AG09319 (cell line): ENCODE measurements at regions not wholly inside any gene's neighbourhood (a gene's known extent, or its start where the extent isn't known, plus 50 kb on each side); places are given as distances from the start of the nearest gene placed in this dataset.
A peak's percentile ranks its signal among the peaks of the same experiment; 100 is the strongest.
"Not testable (repeated sequence)": the region's sequence is repeated elsewhere in the genome, so short reads cannot be mapped to it uniquely, and the experiment has no call there.

Experiments used
- DNase-seq: peaks from one replicate; pipeline ENCODE4 v3.0.0-alpha.2; 2010; ENCODE audit warnings: low read depth; ENCODE audit errors: extremely low read depth
- TF ChIP-seq, protein P1 (sequence below): IDR thresholded peaks from 2 replicates; pipeline ENCODE4 v1.5.1; 2011; ENCODE audit warnings: low read depth, mild to moderate bottlenecking, inconsistent platforms, low read length, moderate library complexity

DNA sequence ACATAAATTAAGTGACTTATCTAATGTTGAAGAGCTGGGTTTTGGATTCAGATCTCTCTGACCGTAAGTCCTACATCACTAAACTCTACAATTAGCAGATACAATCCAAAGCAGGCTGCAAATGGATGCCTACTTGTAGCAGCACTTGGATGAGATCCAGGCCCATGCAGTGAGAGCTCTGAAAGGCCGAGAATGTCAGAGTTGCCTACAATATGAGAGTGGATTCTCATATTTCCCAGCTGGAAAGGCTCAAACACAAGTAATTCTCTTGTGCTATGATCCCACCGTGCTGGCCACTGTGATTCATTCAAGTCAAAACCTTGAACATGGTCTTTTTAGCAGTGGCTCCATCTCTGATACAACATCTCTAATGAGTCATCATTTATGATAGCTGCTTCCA, 125.4 kb upstream of the CHRDL1 start:
- TF ChIP-seq, protein P1, sequence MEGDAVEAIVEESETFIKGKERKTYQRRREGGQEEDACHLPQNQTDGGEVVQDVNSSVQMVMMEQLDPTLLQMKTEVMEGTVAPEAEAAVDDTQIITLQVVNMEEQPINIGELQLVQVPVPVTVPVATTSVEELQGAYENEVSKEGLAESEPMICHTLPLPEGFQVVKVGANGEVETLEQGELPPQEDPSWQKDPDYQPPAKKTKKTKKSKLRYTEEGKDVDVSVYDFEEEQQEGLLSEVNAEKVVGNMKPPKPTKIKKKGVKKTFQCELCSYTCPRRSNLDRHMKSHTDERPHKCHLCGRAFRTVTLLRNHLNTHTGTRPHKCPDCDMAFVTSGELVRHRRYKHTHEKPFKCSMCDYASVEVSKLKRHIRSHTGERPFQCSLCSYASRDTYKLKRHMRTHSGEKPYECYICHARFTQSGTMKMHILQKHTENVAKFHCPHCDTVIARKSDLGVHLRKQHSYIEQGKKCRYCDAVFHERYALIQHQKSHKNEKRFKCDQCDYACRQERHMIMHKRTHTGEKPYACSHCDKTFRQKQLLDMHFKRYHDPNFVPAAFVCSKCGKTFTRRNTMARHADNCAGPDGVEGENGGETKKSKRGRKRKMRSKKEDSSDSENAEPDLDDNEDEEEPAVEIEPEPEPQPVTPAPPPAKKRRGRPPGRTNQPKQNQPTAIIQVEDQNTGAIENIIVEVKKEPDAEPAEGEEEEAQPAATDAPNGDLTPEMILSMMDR, result no peak
- no peak for DNase-seq

GRCh38 chrX:110915570-110915969, 120.0 kb upstream of the CHRDL1 start:
- TF ChIP-seq, protein P1, result no peak
- DNase-seq, result no peak

- DNase-seq, result peak; percentile 35
Measured at GRCh38 chrX:110915111-110915510, 119.5 kb upstream of the CHRDL1 start.

GRCh38 chrX:110914281-110914680, 118.7 kb upstream of the CHRDL1 start:
- TF ChIP-seq, protein P1, result no peak
- no peak for DNase-seq

More at GRCh38 chrX:110915111-110915510, 119.5 kb upstream of the CHRDL1 start:
- TF ChIP-seq, protein P1, result no peak

DNA sequence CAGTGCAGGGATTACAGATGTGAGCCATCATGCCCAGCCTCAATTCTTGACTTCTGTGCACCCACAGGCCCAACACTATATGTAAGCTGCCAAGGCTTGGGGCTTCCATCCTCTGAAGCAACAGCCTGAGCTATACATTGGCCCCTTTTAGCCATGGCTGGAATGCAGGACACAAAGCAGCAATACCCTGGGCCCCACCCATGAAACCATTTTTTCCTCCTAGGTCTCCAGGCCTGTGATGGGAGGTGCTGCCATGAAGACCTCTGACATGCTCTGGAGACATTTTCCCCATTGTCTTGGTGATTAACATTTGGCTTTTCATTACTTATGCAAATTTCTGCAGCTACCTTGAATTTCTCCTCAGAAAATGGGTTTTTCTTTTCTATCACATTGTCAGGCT, 109.1 kb upstream of the CHRDL1 start:
- DNase-seq, result not testable (repeated sequence)

DNA sequence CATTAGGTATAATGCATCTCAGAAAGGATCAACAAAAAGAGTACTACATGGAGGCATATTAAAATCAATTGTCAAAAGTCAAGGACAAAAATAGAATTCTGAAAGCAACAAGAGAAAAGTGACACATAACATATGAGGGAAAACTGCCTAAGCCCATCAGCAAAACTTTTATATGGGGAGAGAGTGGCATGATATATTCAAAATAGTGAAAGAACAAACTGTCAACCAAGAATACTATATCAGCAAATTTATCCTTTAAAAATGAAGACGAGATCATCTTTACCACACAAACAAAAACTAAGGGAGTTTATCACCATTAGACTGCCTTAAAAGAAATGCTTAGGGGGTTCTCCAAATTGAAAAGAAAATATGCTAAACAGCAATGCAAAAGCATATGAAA, 86.4 kb upstream of the CHRDL1 start:
- no peak for DNase-seq
- TF ChIP-seq, protein P1, result no peak

DNA sequence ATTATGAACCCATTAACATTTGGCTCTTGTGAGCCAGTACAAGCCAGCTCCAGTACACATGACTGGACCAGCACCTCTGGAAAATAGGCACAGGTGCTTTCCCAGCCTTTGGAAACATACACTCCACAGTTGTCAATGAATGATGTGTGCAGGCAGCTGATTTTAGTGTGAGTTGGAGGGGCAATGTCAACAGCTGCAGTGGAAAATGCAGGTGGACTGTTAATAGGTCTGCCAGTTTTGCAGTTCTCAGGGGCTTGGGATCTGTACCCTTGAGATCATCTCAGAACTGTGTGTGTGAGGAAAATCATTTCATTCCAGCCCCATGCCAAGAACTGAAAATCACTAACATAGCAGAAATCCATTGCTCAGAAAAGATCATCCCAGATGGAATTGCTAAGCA, 81.7 kb upstream of the CHRDL1 start:
- TF ChIP-seq, protein P1, result no peak
- no peak for DNase-seq

- TF ChIP-seq, protein P1, result no peak
- DNase-seq, result no peak
Measured at GRCh38 chrX:110871839-110872238, 76.2 kb upstream of the CHRDL1 start.
